Thyroid gland (tissue), 4 donors: ENCODE measurements at regions not wholly inside any gene's neighbourhood (a gene's known extent, or its start where the extent isn't known, plus 50 kb on each side); places are given as distances from the start of the nearest gene placed in this dataset.

ENCODE experiments used
- POLR2A ChIP-seq, 2 donors: fragments of 450-650 bp; IDR thresholded peaks; one replicate each; pipeline ENCODE4 v1.6.1; 2017; ENCODE audit warnings: antibody characterized with exemption in 2 of 2, mild to moderate bottlenecking in 2 of 2, moderate library complexity in 1 of 2
- TF ChIP-seq, protein P1 (sequence below), 6 experiments: fragments of 200-600 bp in 3 of 6; fragments of 450-650 bp in 3 of 6; sonication (generic) in 3 of 6; IDR thresholded peaks; one replicate each; pipeline ENCODE4 v1.5.1; 2016 to 2019; ENCODE audit warnings: antibody characterized with exemption in 6 of 6, mild to moderate bottlenecking in 2 of 6, inconsistent platforms in 1 of 6, moderate library complexity in 1 of 6

GRCh38 chr16:7239547-7239946, 93.1 kb upstream of the RBFOX1 start:
- TF ChIP-seq, protein P1, sequence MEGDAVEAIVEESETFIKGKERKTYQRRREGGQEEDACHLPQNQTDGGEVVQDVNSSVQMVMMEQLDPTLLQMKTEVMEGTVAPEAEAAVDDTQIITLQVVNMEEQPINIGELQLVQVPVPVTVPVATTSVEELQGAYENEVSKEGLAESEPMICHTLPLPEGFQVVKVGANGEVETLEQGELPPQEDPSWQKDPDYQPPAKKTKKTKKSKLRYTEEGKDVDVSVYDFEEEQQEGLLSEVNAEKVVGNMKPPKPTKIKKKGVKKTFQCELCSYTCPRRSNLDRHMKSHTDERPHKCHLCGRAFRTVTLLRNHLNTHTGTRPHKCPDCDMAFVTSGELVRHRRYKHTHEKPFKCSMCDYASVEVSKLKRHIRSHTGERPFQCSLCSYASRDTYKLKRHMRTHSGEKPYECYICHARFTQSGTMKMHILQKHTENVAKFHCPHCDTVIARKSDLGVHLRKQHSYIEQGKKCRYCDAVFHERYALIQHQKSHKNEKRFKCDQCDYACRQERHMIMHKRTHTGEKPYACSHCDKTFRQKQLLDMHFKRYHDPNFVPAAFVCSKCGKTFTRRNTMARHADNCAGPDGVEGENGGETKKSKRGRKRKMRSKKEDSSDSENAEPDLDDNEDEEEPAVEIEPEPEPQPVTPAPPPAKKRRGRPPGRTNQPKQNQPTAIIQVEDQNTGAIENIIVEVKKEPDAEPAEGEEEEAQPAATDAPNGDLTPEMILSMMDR (IDR thresholded peaks at IDR 0.05): no peak
- TF ChIP-seq POLR2A (IDR thresholded peaks at IDR 0.05): no peak
